ENCODE measurements at regions not wholly inside any gene's neighbourhood (a gene's known extent, or its start where the extent isn't known, plus 50 kb on each side); places are given as distances from the start of the nearest gene placed in this dataset.

DNA sequence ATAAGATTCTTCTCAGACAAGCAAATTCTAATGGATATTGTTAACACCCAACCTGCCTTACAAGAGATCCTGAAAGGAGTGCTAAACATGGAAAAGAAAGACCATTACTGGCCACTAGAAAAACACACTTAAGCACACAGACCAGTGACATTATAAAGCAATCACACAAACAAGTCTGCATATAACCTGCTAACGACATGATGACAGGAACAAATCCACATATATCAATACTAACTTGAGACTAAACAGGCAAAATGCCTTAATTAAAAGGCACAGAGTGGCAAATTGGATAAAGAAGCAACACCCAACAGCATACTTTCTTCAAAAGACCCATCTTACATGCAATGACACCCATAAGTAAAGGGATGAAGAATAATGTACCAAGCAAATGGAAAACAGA, 100.5 kb upstream of the PCDH18 start:
- Histone ChIP-seq H3K36me3 (no peaks in the 10 kb centered on the region), H3K27me3 (no peaks in the 10 kb centered on the region), H3K4me3 (no peak overlapping the region), H3K27ac (no peak overlapping the region), H3K9me3 (peaks cover 0 to 11% (median 0%) of the 10 kb centered on the region in 4 donors), H3K4me1 (no peaks in the 10 kb centered on the region)
- no peak for TF ChIP-seq POLR2A (IDR thresholded peaks at IDR 0.05)
- no peak for TF ChIP-seq POLR2AphosphoS5 (IDR thresholded peaks at IDR 0.05)
- TF ChIP-seq, protein P1, sequence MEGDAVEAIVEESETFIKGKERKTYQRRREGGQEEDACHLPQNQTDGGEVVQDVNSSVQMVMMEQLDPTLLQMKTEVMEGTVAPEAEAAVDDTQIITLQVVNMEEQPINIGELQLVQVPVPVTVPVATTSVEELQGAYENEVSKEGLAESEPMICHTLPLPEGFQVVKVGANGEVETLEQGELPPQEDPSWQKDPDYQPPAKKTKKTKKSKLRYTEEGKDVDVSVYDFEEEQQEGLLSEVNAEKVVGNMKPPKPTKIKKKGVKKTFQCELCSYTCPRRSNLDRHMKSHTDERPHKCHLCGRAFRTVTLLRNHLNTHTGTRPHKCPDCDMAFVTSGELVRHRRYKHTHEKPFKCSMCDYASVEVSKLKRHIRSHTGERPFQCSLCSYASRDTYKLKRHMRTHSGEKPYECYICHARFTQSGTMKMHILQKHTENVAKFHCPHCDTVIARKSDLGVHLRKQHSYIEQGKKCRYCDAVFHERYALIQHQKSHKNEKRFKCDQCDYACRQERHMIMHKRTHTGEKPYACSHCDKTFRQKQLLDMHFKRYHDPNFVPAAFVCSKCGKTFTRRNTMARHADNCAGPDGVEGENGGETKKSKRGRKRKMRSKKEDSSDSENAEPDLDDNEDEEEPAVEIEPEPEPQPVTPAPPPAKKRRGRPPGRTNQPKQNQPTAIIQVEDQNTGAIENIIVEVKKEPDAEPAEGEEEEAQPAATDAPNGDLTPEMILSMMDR (IDR thresholded peaks at IDR 0.05), result no peak
- TF ChIP-seq EP300 (IDR thresholded peaks at IDR 0.05), result no peak
- 67 to 84% (median 74%) methylated on average over 1 of the region's 1 CpG for WGBS, 5 donors
- DNase-seq, result no peak
- intact Hi-C loops (cut with DNase I; ENCODE audit: low total_unique reads), result no loop called here

DNA sequence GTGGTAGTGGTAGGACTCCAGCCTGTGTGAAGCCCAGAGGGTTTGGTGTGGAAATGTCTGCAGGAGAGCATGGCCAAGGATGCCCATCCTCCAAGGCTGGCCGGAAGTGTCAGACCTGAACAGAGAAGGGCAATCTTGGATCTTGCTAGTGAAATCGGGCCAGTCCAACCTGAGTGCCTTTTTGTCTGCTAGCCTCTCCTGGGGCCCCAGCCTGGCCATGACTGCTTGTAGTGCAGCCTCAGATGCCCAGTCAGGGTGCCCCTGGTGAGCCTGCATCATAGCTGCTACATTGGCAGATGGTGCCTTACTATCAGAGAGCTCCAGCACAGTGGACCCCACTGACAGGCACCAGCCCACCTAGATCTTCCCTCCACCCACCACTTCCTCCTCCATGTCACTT, 99.3 kb upstream of the PCDH18 start:
- Histone ChIP-seq H3K4me3 (no peak overlapping the region), H3K27ac (no peak overlapping the region), H3K27me3 (no peaks in the 10 kb centered on the region), H3K36me3 (no peaks in the 10 kb centered on the region), H3K4me1 (no peaks in the 10 kb centered on the region), H3K9me3 (peaks cover 0 to 11% (median 0%) of the 10 kb centered on the region in 4 donors)
- WGBS, 5 donors, result 88 to 97% (median 93%) methylated on average over 2 of the region's 2 CpGs
- intact Hi-C loops (cut with DNase I; ENCODE audit: low total_unique reads), result no loop called here
- no peak for DNase-seq
- TF ChIP-seq, protein P1 (IDR thresholded peaks at IDR 0.05), result no peak
- TF ChIP-seq POLR2AphosphoS5 (IDR thresholded peaks at IDR 0.05), result no peak
- TF ChIP-seq EP300 (IDR thresholded peaks at IDR 0.05), result no peak
- no peak for TF ChIP-seq POLR2A (IDR thresholded peaks at IDR 0.05)

DNA sequence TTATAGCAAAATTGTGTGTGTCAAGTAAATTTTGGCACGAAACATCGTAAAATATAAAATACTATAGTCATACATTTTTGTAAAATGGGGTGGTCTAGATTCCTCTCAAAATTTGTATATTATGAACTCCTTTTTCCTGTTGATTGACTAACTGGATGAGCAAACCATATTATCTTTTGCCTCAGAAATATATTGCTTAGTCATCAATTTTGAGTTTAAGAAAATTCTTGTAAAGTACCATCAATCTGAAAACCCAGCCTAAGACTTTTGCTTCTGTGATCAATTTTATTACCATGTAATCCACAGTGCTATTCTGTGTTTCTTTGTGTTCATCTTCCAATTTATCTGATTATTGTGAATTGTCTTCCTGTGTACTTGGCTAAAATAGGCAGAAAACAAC, 98.0 kb upstream of the PCDH18 start:
- intact Hi-C loops (cut with DNase I; ENCODE audit: low total_unique reads), result no loop called here
- Histone ChIP-seq H3K27me3 (no peaks in the 10 kb centered on the region), H3K4me3 (no peak overlapping the region), H3K9me3 (peaks cover 0 to 11% (median 0%) of the 10 kb centered on the region in 4 donors), H3K27ac (no peak overlapping the region), H3K36me3 (no peaks in the 10 kb centered on the region), H3K4me1 (no peaks in the 10 kb centered on the region)
- TF ChIP-seq POLR2AphosphoS5 (IDR thresholded peaks at IDR 0.05), result no peak
- 93 to 97% (median 97%) methylated on average over 2 of the region's 2 CpGs for WGBS, 5 donors
- DNase-seq, result no peak

DNA sequence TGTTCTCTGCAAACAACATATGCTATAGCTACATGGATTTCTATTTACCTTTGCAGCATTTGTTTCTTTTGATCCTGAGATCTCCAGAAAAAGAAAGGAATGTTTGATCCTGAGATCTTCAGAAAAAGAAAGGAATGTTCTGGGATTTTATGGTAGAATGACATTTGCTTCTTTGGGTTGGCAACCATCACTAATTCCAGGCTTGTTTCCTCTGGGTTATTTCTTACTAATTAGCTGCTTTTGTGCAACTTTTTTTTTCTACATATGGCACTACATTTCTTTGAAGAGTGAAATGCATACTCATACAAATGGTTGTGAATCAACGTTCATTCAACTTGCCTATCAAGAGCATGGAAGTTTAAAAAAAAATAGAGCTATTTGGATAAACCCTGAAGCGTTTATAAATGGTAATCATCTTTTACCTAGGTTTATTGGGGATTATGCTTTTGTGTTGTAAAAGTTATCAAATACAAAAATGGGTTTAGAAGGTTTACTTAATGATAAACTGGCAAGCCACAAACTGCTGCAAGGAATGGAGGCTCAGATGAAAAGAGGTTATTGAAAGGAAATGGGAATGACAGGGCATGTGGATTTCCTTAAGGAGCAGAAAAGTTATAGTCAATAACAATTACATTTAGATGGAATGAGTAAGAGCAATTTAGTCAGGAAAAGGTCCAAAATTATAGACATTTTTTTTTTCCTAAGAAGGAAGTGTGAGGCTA, 95.6 kb upstream of the PCDH18 start:
- intact Hi-C loops (cut with DNase I; ENCODE audit: low total_unique reads), result no loop called here
- Histone ChIP-seq H3K36me3 (no peaks in the 10 kb centered on the region), H3K4me3 (no peak overlapping the region), H3K27ac (no peak overlapping the region), H3K27me3 (no peaks in the 10 kb centered on the region), H3K9me3 (peaks cover 0 to 8% (median 0%) of the 10 kb centered on the region in 4 donors), H3K4me1 (peaks cover 0 to 4% (median 0%) of the 10 kb centered on the region in 4 donors)
- DNase-seq, result no peak
- WGBS, 5 donors, result 28 to 47% (median 44%) methylated on average over 2 of the region's 2 CpGs
- TF ChIP-seq EP300 (IDR thresholded peaks at IDR 0.05) (no peak), POLR2A (IDR thresholded peaks at IDR 0.05) (no peak), POLR2AphosphoS5 (IDR thresholded peaks at IDR 0.05) (no peak)
- TF ChIP-seq, protein P1 (IDR thresholded peaks at IDR 0.05), result no peak

Data from stomach (tissue), 8 donors.